ENCODE measurements at regions not wholly inside any gene's neighbourhood (a gene's known extent, or its start where the extent isn't known, plus 50 kb on each side); places are given as distances from the start of the nearest gene placed in this dataset.

GRCh38 chr3:182178488-182179200 lies 466.9 kb downstream of the SOX2 start:
- H3K79me2 ChIP-seq (ENCODE audit: control insufficient read depth, insufficient read depth, low read length), result no peaks in the 10 kb centered on the region
- TF ChIP-seq FOS (IDR thresholded peaks at IDR 0.05; ENCODE audit: borderline replicate concordance, insufficient read depth, low read length), result no peak
- TF ChIP-seq POLR2A (IDR thresholded peaks at IDR 0.05; ENCODE audit: low read depth, low read length), result no peak
- no peak for TF ChIP-seq MAX (IDR thresholded peaks at IDR 0.05; ENCODE audit: insufficient read depth, insufficient read length)
- TF ChIP-seq MYC (IDR thresholded peaks at IDR 0.05; ENCODE audit: low read depth, low read length), result no peak
- TF ChIP-seq GATA2 (IDR thresholded peaks at IDR 0.05; ENCODE audit: insufficient read depth, insufficient read length, low read depth, low read length), result no peak
- TF ChIP-seq POLR2AphosphoS5 (IDR thresholded peaks at IDR 0.05; ENCODE audit: insufficient read depth, low read depth, low read length), result no peak
- TF ChIP-seq JUN (IDR thresholded peaks at IDR 0.05; ENCODE audit: borderline replicate concordance, insufficient read depth, insufficient read length, low read depth), result no peak
- TF ChIP-seq EZH2 (IDR thresholded peaks at IDR 0.05; ENCODE audit: borderline replicate concordance, low read depth, low read length, severe bottlenecking), result no peak
- no peak for TF ChIP-seq CTCF (IDR thresholded peaks at IDR 0.05; ENCODE audit: extremely low read depth in 1 of 2, insufficient read depth in 1 of 2, low read depth in 1 of 2, low read length in 2 of 2)
- no peaks in the 10 kb centered on the region for H3K9me3 ChIP-seq (replicated peaks; ENCODE audit: control insufficient read depth, insufficient read depth, low read length)
- no TSS peak for BruUV-seq (replicated peaks)
- H3K4me3 ChIP-seq (replicated peaks in 1 of 3; ENCODE audit: insufficient read depth in 1 of 3, low read depth in 1 of 3, low read length in 3 of 3), result no peak overlapping the region
- no peaks in the 10 kb centered on the region for H3K27me3 ChIP-seq (ENCODE audit: control insufficient read depth in 2 of 2, insufficient read depth in 2 of 2, low read length in 2 of 2)
- H3K27ac ChIP-seq (ENCODE audit: insufficient read depth, low read depth, low read length), result no peak overlapping the region
- no peaks in the 10 kb centered on the region for H3K9me1 ChIP-seq (replicated peaks; ENCODE audit: control insufficient read depth, extremely low read depth, insufficient read depth, low read length)
- no peak overlapping the region for H2AFZ ChIP-seq (ENCODE audit: low read depth, low read length)
- intact Hi-C loops (cut with micrococcal nuclease), result no loop called here
- no peak overlapping the region for H3K9ac ChIP-seq (replicated peaks; ENCODE audit: extremely low read depth, insufficient read depth, low read length)
- dilution Hi-C loops (cut with MboI; ENCODE audit: extremely low pct_ligation_motif_present, low sequenced_read_pairs), result no loop called here
- no peak for DNase-seq (ENCODE audit: low read depth, low spot score)
- H4K20me1 ChIP-seq (replicated peaks; ENCODE audit: control insufficient read depth, extremely low read depth, insufficient read depth, low read length), result no peaks in the 10 kb centered on the region
- no peak for FAIRE-seq
- ChIA-PET CTCF (no interaction called here), POLR2A (no interaction called here)
- H3K4me2 ChIP-seq (ENCODE audit: insufficient read depth, low read length), result no peak overlapping the region
- H3K4me1 ChIP-seq (ENCODE audit: control insufficient read depth, extremely low read depth, insufficient read depth, low read length), result no peaks in the 10 kb centered on the region
- H3K36me3 ChIP-seq (ENCODE audit: control insufficient read depth in 2 of 2, extremely low read depth in 1 of 2, insufficient read depth in 2 of 2, low read length in 2 of 2), result no peaks in the 10 kb centered on the region
